Prostate gland (tissue), 2 donors: ENCODE measurements at regions not wholly inside any gene's neighbourhood (a gene's known extent, or its start where the extent isn't known, plus 50 kb on each side); places are given as distances from the start of the nearest gene placed in this dataset.

Experiments
- POLR2AphosphoS5 ChIP-seq: sonication (generic); formaldehyde crosslinking; IDR thresholded peaks from one replicate; pipeline ENCODE4 v1.6.1; 2017; ENCODE audit warnings: antibody characterized with exemption
- TF ChIP-seq, protein P1 (sequence below), 4 experiments: fragments of 200-600 bp in 2 of 4; fragments of 450-650 bp in 2 of 4; sonication (generic) in 2 of 4; IDR thresholded peaks; 1 replicate in 3 of 4; 2 replicates in 1 of 4; pipeline ENCODE4 v1.5.1; 2016 to 2019; ENCODE audit warnings: antibody characterized with exemption in 4 of 4, mild to moderate bottlenecking in 2 of 4, moderate library complexity in 2 of 4

- TF ChIP-seq POLR2AphosphoS5 = no peak
- TF ChIP-seq, protein P1, sequence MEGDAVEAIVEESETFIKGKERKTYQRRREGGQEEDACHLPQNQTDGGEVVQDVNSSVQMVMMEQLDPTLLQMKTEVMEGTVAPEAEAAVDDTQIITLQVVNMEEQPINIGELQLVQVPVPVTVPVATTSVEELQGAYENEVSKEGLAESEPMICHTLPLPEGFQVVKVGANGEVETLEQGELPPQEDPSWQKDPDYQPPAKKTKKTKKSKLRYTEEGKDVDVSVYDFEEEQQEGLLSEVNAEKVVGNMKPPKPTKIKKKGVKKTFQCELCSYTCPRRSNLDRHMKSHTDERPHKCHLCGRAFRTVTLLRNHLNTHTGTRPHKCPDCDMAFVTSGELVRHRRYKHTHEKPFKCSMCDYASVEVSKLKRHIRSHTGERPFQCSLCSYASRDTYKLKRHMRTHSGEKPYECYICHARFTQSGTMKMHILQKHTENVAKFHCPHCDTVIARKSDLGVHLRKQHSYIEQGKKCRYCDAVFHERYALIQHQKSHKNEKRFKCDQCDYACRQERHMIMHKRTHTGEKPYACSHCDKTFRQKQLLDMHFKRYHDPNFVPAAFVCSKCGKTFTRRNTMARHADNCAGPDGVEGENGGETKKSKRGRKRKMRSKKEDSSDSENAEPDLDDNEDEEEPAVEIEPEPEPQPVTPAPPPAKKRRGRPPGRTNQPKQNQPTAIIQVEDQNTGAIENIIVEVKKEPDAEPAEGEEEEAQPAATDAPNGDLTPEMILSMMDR (IDR thresholded peaks at IDR 0.05) = no peak
Measured at GRCh38 chr7:148939128-148939755, 55.2 kb upstream of the EZH2 start.
